HG02870 (cell line): ENCODE measurements at regions not wholly inside any gene's neighbourhood (a gene's known extent, or its start where the extent isn't known, plus 50 kb on each side); places are given as distances from the start of the nearest gene placed in this dataset.
"Not testable (repeated sequence)": the region's sequence is repeated elsewhere in the genome, so short reads cannot be mapped to it uniquely, and the experiment has no call there.

Source experiments
- ATAC-seq: cut with Tn5 transposase; IDR thresholded peaks from one replicate; pipeline ENCODE4 v1.9.1; 2021; ENCODE audit warnings: mild to moderate bottlenecking, moderate library complexity; ENCODE audit not compliant: unreplicated experiment

GRCh38 chr20:22815206-22815551, 219.9 kb upstream of the SSTR4 start:
- ATAC-seq = no peak

GRCh38 chr20:22815603-22816315, 219.4 kb upstream of the SSTR4 start:
- no peak for ATAC-seq

GRCh38 chr20:22818636-22819035, 216.5 kb upstream of the SSTR4 start:
- ATAC-seq = no peak

GRCh38 chr20:22819112-22819511, 216.0 kb upstream of the SSTR4 start:
- no peak for ATAC-seq

- ATAC-seq = no peak
Observed at GRCh38 chr20:22819784-22820183, 215.3 kb upstream of the SSTR4 start.

GRCh38 chr20:22821081-22821727, 213.9 kb upstream of the SSTR4 start:
- ATAC-seq = no peak

- no peak for ATAC-seq
Observed at GRCh38 chr20:22821796-22822195, 213.3 kb upstream of the SSTR4 start.

GRCh38 chr20:22823119-22823518, 212.0 kb upstream of the SSTR4 start:
- no peak for ATAC-seq

GRCh38 chr20:22824077-22824476, 211.0 kb upstream of the SSTR4 start:
- ATAC-seq = no peak

GRCh38 chr20:22825076-22825475, 210.0 kb upstream of the SSTR4 start:
- no peak for ATAC-seq

GRCh38 chr20:22825546-22825945, 209.6 kb upstream of the SSTR4 start:
- no peak for ATAC-seq

- ATAC-seq = no peak
Observed at GRCh38 chr20:22826306-22827230, 208.5 kb upstream of the SSTR4 start.

GRCh38 chr20:22827916-22828315, 207.2 kb upstream of the SSTR4 start:
- no peak for ATAC-seq

GRCh38 chr20:22829356-22829755, 205.8 kb upstream of the SSTR4 start:
- ATAC-seq = no peak

GRCh38 chr20:22830138-22830537, 205.0 kb upstream of the SSTR4 start:
- ATAC-seq = no peak

- ATAC-seq = not testable (repeated sequence)
Observed at GRCh38 chr20:22830715-22831114, 204.4 kb upstream of the SSTR4 start.

- no peak for ATAC-seq
Observed at GRCh38 chr20:22833851-22834250, 201.3 kb upstream of the SSTR4 start.

- ATAC-seq = no peak
Observed at GRCh38 chr20:22834651-22835256, 200.4 kb upstream of the SSTR4 start.

GRCh38 chr20:22836211-22836610, 198.9 kb upstream of the SSTR4 start:
- ATAC-seq = no peak

- no peak for ATAC-seq
Observed at GRCh38 chr20:22836877-22837276, 198.2 kb upstream of the SSTR4 start.

- no peak for ATAC-seq
Observed at GRCh38 chr20:22838001-22838400, 197.1 kb upstream of the SSTR4 start.
